Lower leg skin (tissue), 3 donors: ENCODE measurements at regions not wholly inside any gene's neighbourhood (a gene's known extent, or its start where the extent isn't known, plus 50 kb on each side); places are given as distances from the start of the nearest gene placed in this dataset.

Source experiments
- POLR2A ChIP-seq, 2 donors: fragments of 450-650 bp; IDR thresholded peaks; one replicate each; pipeline ENCODE4 v1.6.1; 2016 to 2017; ENCODE audit warnings: antibody characterized with exemption in 2 of 2, mild to moderate bottlenecking in 1 of 2, moderate library complexity in 1 of 2
- TF ChIP-seq, protein P1 (sequence below), 3 donors: fragments of 450-650 bp; IDR thresholded peaks; one replicate each; pipeline ENCODE4 v1.5.1; 2016; ENCODE audit warnings: antibody characterized with exemption in 3 of 3, mild to moderate bottlenecking in 3 of 3, moderate library complexity in 2 of 3

DNA sequence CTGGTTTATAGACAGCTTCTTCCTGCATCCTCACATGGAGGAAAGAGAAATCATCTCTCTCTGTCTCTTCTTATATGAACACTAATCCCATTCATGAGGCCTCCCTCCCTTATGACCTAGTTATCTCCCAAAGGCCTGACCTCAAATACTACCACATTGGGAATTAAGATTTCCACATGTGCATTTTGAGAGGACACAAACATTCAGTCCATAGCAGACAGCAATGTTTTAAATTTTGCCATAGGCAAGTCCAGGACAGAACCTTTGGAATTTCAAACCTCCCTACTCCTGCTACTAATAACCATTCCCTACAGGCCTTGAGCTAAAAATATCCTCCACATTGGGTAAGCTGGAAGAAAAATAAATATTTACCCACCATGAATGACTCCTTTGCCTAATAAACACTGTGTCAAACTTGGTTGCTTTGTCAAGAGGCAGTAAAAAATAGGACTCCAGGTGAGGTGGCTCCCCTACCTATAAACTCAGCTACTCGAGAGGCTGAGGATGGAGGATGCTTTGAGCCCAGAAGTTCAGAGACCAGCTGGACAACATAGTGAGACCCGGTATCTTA, 113.7 kb downstream of the ZNF281 start:
- no peak for TF ChIP-seq POLR2A (IDR thresholded peaks at IDR 0.05)
- TF ChIP-seq, protein P1, sequence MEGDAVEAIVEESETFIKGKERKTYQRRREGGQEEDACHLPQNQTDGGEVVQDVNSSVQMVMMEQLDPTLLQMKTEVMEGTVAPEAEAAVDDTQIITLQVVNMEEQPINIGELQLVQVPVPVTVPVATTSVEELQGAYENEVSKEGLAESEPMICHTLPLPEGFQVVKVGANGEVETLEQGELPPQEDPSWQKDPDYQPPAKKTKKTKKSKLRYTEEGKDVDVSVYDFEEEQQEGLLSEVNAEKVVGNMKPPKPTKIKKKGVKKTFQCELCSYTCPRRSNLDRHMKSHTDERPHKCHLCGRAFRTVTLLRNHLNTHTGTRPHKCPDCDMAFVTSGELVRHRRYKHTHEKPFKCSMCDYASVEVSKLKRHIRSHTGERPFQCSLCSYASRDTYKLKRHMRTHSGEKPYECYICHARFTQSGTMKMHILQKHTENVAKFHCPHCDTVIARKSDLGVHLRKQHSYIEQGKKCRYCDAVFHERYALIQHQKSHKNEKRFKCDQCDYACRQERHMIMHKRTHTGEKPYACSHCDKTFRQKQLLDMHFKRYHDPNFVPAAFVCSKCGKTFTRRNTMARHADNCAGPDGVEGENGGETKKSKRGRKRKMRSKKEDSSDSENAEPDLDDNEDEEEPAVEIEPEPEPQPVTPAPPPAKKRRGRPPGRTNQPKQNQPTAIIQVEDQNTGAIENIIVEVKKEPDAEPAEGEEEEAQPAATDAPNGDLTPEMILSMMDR (IDR thresholded peaks at IDR 0.05), result no peak
